GM19468 (cell line): ENCODE measurements at regions not wholly inside any gene's neighbourhood (a gene's known extent, or its start where the extent isn't known, plus 50 kb on each side); places are given as distances from the start of the nearest gene placed in this dataset.

Experiments
- ATAC-seq: cut with Tn5 transposase; IDR thresholded peaks from one replicate; pipeline ENCODE4 v1.9.1; 2021; ENCODE audit warnings: mild to moderate bottlenecking, moderate library complexity, moderate number of reproducible peaks; ENCODE audit not compliant: unreplicated experiment; ENCODE audit errors: extremely low read depth

DNA sequence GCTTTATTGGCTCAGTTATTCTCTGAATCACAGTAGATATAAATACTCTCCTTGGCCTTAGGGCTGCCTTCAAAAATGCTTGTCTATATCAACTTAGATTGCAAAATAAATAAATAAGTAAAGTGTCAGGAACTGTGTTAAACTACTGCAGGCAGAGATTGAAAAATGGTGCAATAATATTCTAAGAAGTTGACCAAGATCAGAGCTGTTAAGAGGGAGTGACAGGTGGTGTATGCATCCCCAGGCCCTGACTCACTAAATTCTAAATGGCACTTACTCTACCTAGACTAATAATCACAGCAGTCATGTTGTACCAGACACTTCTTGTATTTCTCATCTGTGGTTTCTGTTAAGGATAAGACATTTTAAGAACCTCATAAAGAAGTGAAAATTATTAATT, 235.1 kb upstream of the SPOCK3 start:
- ATAC-seq: no peak

DNA sequence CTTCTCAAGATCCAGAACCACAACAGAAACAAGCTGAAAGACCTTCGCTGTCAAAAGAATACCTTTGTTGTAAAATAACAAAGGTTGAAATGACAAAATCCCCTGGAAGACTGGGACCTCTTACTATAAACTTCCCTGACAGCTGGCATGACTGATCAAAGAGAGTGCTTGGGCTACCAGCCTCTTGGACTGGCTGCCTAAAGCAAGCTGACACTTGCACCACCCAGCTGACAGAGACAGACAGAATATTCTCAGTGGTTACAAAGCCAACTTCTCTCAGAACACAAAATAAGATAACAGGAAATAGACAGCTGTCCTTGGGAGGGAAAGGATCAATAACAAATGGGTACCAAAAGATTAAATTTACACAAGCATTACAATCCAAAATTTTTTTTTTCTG, 241.7 kb upstream of the SPOCK3 start:
- no peak for ATAC-seq

DNA sequence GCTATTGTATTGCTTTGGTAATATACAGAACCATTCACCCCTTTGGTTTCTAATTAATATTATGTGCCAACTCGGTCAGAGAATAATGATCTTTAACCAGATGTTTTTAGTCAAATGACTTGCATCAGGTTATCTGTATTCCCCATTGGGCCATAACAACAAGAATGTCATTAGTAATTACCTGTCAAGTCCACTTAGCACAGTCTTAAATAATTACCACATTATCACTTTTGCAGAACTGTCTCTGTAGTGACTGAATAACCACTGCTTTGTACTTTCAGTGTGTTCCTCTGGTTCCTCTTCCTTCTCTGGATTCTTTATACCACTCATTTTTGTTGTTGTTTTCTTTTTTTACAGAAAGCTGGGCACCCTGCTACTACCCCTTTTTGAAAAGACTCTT, 257.7 kb upstream of the SPOCK3 start:
- no peak for ATAC-seq

DNA sequence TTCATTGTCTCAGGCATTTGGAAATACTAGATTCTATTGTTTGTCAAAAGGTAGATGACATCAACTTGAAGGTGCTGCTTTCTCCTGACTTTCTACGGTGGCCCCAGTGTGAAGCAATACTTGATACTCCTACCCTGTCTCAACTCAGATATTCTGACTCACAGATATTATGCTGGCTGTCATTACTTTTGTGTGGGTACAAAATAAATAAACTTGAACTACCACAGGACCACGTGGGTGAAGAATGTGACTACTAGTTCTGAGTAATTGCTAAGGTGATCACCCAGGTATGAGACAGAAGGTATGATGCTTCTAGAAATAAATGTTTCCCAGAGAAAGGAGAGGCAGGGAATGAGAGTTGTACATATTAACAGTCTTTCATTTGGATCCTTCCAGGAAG, 275.3 kb upstream of the SPOCK3 start:
- ATAC-seq: no peak

DNA sequence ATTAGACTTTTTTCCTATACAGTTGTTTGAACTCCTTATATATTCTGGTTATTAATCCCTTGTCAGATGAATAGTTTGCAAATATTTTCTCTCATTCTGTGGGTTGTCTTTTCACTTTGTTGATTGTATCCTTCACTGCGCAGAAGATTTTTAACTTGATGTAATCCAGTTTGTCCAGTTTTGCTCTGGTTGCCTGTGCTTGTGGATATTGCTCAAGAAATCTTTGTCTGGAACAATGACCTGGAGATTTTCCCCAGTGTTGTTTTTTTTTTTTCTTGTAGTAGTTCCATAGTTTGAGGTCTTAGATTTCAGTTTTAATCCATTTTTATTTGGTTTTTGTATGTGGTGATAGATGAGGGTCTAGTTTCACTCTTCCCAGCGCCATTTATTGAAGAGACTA, 289.8 kb upstream of the SPOCK3 start:
- no peak for ATAC-seq

DNA sequence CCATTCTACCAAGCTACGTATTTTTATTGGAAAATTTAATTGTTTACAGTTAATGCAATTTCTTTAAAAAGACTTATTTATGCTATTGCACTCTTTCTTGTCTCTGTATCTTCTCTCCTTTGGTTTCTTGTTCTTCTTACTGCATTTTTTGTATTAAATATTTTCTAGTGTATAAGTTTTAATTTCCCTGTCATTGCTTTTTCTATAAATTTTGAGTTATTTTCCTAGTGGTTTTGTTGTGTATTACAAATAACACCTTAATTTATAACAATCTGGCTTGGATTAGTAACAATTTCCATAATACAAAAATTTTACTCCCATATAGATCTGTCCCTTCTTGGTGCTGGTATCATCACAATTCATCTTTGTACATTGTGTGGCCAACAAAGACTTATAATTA, 303.5 kb upstream of the SPOCK3 start:
- no peak for ATAC-seq

DNA sequence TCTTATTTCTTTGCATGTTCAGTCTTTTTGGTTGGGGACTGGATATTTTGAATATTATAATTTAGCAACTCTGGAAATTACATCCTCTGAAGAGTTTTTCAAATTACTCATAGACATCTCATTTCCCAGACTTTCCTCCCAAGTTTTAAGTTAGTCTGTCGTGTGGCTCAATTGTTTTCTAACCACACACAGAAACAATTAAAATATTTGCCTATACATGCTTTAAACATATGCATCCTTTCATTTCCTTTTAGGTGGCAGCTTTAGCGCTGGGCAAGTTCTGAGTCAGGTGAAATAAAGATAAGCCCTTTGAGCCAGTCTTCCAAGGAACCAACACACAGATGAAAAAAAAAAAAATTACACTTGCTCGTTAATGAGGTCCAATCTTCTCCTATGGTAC, 307.0 kb upstream of the SPOCK3 start:
- no peak for ATAC-seq

DNA sequence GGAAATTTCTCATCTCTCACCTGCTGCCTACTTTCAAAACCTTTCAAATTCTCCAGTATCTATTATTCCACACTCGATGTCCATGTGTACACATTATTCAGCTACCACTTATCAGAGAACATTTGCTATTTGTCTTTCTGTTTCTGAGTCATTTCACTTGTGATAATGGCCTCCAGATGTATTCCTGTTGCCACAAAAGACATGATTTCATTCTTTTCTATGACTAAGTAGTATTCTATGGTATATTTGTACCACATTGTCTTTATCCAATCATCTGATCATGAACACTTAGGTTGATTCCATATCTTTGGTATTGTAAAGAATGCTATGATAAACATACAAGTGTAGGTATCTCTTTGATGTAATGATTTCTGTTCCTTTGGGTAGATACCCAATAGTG, 310.1 kb upstream of the SPOCK3 start:
- ATAC-seq: no peak

DNA sequence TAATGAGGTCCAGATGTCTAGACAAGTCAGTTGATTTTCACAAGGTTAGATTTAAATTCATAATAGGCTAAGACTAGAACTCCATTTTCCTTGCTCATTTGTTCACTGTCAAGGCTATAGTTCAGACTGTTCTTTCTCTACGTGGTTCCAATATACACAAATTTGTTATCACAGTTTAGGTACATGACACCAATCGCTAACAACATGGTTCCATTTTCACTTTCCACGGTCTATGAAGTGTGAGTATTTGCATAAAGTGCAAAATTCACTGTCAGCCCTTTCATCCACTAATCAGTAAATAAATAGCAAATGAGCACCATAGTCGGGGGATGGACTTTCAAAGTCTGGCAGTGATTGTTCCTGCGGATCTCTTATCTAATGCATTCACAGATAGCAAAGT, 315.7 kb upstream of the SPOCK3 start:
- ATAC-seq: no peak

DNA sequence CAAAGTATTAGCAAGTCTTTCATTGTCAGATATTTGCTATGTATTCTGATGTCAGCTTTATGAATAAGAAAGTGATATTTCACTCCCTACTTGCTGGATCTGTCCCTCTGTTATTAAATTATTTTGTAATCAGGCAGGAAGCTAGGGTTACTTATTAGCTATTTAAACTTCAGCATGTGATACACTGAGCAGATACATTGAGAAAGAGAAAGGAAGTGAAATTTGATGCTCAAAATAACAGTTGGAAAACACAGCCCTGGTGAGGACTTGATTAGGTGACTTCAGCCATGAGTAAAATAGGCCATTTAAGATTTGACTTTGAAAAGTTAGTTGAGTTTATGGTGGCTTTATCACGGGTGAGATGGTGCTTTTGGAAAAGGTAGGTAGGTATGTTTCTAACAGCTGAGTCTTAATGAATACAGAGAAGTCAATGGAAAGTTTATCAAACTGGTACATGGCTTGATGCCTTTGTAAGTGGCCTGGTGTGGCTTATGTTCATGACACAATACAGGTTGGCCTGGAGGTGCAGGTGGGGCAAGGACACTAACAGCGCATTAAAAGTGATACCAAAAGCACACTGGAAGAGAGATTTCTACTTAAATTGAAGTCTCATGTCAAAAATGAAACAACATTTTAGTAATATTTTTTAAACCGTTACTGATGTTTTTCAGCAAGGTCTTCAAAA, 321.2 kb upstream of the SPOCK3 start:
- ATAC-seq: peak; percentile 76

DNA sequence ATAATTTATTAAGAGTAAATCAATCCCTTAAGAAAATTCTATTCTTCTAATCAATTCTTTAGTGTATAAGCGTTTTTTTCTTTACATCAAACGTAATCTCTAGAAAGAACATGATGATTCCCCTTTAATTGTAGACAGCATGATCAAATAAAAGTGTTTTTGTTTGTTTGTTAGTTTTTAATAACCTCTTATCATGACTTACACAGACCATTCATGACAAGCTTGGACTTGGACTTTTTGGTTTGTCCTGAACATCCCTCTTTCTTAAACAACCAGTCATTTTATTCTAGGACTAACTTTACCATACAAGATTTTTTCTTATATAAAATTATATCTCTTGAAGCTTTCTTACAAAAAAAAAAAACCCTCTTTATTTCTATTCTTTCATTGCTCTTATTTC, 344.6 kb upstream of the SPOCK3 start:
- ATAC-seq: no peak

DNA sequence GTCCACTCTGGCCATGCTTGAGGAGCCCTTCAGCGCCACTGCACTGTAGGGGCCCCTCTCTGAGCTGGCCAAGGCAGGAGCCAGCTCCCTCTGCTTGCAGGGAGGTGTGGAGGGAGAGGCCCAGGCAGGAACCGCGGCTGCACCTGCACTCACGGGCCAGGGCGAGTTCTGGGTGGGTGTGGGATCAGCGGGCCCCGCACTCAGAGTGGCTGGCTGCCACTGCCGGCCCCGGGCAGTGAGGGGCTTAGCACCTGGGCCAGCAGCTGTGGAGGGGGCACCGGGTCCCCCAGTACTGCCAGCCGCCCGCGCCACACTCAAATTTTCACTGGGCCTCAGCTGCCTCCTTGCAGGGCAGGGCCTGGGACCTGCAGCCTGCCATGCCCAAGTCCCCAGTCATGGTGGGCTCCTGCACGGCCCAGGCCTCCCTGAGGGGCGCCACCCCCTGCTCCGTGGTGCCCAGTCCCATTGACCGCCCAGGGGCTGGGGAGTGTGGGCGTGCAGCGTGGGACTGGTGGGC, 347.2 kb upstream of the SPOCK3 start:
- ATAC-seq: no peak

DNA sequence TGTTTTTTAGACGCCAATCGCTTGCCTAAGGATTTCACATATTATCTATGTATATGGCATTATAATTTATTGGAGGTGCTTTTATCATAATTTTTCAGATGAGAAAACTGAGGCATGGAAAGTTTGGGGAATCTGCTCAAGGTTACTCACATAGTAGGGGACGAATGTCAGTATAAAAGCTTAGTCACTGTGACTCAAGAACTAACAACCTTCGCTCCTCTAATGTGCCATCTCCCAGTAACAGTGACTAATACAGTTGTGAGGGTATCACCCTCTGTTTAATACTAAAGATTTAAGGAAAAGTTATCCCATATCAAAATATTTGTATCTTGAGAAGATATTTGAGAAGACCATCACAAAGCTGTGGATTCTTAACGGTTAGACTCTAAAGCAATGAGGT, 353.1 kb upstream of the SPOCK3 start:
- ATAC-seq: no peak

DNA sequence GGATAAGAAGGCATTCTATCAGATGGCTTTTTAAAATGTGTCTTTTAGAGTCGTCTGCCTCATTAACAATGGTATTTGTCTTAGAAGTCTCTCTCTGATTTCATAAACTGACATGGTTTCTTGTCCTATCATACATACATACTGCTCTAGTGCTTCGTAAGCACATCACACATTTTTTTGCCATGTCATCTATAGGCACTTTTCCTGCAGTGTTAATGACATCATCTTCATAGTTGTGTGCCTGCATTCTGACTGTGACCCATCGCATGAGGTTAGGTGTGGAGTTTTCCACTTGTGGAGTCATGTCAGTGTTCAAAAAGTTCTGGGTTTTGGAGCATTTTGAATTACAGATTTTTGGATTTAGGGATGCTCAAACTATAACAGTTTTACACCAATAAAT, 361.6 kb upstream of the SPOCK3 start:
- ATAC-seq: no peak

DNA sequence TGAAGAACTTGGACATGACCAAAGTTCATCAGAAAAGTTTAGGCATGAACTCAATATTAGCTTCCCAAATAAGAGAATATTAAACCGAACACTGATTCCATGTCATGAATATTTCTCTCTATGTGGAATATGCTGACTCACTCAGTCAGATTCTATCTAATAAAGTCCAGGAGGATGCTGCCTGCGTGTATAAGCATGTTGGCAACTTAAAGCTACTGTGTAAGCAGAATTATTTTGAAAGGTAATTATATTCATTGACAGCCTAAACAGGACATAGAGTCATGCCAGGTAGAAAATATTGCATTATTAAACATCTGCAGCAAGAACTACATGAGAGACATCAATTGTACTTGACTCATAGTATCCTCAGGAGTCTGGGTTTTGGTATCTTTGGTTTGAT, 367.9 kb upstream of the SPOCK3 start:
- ATAC-seq: no peak

DNA sequence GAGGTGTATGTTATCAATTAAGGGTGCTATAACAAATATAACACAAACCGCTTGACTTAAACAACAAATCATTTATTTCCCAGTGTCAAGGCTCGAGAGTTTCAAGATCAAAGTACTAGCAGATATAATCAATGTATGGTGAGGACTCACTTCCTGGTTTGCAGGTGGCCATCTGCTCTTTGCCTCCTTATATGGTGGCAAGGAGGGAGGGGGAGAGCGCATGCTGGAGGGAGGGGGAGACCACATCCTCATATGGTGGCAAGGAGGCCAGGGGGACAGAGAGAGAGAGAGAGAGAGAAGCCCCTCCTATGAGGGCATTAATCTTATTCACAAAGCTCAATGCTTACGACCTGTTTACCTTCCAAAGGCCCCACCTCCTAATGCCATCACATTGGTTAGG, 372.3 kb upstream of the SPOCK3 start:
- no peak for ATAC-seq

DNA sequence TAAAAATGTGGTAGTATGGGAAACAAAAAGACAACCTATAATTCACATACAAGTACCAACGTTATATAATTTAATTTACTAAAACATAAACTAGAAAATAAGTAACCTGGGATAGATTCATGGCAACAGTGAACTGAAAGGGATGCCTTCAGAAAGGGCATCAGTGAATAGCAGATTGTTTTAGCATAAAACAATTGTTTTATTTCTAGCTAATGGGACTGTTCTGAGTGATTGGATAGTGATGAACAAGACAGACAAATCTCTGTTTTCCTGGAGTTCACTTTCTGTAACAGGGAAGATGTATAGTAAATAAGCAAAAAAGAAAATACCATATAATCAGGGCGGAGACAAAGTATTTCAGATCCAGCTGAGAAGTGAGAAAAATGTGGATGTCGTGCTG, 379.1 kb upstream of the SPOCK3 start:
- ATAC-seq: no peak

DNA sequence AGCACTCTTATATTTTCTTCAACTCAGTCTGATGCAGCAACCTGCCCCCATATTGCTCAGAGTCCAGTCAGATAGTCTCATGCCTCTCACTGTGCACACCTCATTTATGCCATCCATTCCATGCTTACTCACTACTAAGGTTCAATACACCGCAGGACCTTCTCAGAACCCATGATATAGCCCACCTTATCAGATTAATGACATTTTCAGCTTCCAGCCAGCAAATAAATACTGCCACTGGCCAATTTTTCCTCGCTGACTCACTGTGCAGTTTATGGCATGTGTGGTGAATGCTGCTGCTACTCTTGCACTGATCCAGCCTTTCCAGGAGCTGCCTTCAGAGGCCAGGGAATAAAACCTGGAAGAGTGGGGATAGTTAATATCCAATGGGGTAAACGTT, 380.6 kb upstream of the SPOCK3 start:
- ATAC-seq: no peak

DNA sequence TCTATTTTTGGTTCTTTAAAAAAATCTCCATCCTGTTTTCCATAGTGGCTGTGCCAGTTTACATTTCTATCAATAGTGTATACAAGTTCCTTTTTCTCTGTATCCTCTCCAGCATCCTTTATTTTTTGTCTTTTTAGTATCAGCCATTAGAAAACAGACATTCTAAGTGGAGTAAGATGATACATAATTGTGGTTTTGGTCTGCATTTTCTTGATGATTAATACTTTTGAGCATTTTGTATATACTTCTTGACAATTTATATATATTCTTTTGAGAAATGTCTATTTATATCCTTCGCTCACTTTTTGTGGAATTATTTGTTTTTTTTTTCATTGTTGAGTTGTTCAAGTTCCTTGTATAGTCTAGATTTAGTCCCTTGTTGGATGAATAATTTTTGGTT, 382.2 kb upstream of the SPOCK3 start:
- ATAC-seq: no peak

DNA sequence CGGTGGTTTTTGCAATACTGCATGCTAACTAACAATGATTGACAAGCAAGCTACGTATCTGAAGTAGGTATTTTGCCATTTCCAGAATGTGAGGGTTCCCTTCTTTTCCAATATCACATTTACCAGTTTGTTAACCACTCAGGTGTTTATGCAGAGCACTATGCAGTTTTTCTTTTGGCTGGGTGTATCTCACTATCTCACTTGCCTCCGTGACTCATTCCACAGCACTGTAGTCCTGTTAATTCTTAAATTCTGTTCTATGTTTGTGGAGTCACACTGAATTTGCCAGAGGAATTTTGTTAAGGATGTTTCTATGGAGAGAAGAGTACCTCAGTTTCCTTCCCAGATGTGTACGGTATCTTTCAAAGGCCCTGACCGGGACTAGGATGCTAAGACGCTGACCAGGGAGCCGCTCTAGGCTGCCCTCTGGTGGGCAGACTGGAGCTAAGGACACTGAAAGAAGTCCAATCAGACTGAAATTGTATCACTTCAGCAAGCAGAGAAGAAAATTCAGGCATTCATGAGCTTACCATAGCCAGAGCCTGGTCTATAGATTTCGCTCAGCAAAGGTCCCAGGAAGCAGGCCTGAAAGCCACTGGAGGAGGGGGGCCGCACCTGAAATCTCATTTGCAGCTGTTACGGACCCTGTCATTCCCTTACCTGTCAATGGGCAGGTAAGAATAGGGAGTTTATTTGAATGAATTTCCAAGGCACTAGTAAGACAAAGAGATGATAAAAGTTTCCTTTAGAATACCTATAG, 388.4 kb upstream of the SPOCK3 start:
- peak; percentile 97 for ATAC-seq

DNA sequence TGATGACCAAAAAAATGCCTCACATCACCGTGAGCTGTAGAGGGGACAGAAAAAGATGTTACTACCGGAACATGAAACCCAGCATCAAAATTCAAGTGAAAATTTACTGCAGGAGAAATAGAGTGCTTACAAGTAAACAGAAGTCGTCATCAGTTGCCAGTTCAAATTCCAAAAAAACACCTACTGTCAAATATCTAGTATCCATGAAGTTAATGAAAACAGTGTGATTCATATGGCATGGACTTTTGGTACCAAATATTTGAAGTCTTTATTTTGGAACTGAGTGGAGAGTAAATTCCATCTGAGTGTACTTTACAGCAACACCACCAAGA, 388.9 kb upstream of the SPOCK3 start:
- ATAC-seq: no peak

DNA sequence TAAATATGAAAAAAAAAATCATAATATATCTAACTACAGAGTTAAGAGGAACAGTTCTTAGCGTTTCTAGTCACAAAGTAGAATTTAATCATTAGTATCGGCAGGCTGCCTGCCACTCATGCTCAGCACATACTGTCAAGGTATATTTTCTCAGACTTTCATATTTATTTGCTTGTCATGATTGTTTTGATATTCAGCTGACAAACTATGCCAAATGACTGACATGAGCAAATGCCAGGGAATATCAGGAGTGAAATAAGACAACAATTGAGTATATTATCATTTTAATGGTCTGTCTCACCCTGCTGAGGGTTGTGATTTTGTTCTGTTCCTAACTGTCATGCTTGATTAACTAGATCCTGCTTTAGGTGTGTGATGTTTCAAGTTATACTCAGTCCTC, 395.0 kb upstream of the SPOCK3 start:
- no peak for ATAC-seq
